Parathyroid adenoma (tissue), 2 donors: ENCODE measurements at regions not wholly inside any gene's neighbourhood (a gene's known extent, or its start where the extent isn't known, plus 50 kb on each side); places are given as distances from the start of the nearest gene placed in this dataset.

Source experiments
- H2AFZ ChIP-seq: fragments of 300-600 bp; sonication (generic); one replicate; pipeline ENCODE4 v1.7.0; 2017; ENCODE audit warnings: antibody characterized with exemption, mild to moderate bottlenecking
- H3K27ac ChIP-seq: fragments of 300-600 bp; sonication (generic); one replicate; pipeline ENCODE4 v1.7.0; 2017
- H3K27me3 ChIP-seq: fragments of 300-600 bp; sonication (generic); one replicate; pipeline ENCODE4 v1.7.0; 2017; ENCODE audit warnings: low read length; ENCODE audit not compliant: control insufficient read depth, insufficient read depth
- H3K36me3 ChIP-seq: fragments of 300-600 bp; sonication (generic); one replicate; pipeline ENCODE4 v1.7.0; 2017; ENCODE audit warnings: low read length; ENCODE audit not compliant: control insufficient read depth, insufficient read depth
- H3K4me1 ChIP-seq: fragments of 300-600 bp; sonication (generic); one replicate; pipeline ENCODE4 v1.7.0; 2017; ENCODE audit warnings: control low read depth
- H3K4me2 ChIP-seq: fragments of 300-600 bp; sonication (generic); one replicate; pipeline ENCODE4 v1.7.0; 2017; ENCODE audit warnings: low read length
- H3K4me3 ChIP-seq: fragments of 300-600 bp; sonication (generic); one replicate; pipeline ENCODE4 v1.7.0; 2017; ENCODE audit warnings: low read depth, low read length
- H3K79me2 ChIP-seq: fragments of 300-600 bp; sonication (generic); one replicate; pipeline ENCODE4 v1.7.0; 2017; ENCODE audit warnings: control low read depth
- H3K9ac ChIP-seq: fragments of 300-600 bp; sonication (generic); one replicate; pipeline ENCODE4 v1.7.0; 2017; ENCODE audit warnings: mild to moderate bottlenecking
- H3K9me3 ChIP-seq: fragments of 300-600 bp; sonication (generic); one replicate; pipeline ENCODE4 v1.7.0; 2017; ENCODE audit warnings: low read length; ENCODE audit not compliant: control insufficient read depth
- TF ChIP-seq, protein P1 (sequence below): fragments of 300-600 bp; sonication (generic); IDR thresholded peaks from one replicate; pipeline ENCODE4 v1.7.0; 2017; ENCODE audit warnings: antibody characterized with exemption, mild to moderate bottlenecking
- donor health status: primary hyperparathyroidism.

DNA sequence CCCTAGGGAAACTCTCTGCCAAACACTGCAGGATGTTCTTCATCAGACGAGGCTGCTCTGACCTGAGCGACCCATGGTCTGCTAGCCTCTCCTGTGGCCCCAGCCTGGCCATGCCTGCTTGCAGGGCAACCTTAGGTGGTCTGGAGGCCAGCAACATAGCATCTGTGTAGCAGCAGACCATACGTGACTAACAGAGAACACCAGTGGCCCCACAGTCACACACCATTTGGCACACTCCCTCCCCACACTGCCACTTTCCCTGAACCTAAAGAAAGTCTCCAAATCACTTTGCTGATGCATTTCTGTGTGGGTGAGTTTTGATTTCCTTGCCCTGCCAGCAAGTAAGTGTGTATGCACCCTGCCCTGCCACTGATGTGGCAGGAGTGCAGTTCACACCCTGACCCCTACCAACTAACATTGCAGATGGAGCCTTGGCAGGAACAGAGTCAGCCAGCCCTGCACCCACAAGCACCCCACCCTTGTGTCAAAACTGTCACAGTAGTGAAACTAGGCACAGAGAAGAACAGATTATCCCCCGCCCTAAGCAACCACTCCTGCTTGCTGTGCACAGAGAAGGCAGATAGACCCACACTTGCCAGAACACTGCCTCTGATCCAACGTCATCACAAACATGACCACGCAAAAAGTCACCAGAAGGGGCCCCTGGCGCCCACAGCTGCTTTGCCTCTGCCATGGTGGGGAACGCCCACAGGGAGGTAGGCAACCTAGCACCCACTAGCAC, 249.1 kb downstream of the SPIN4 start:
- Histone ChIP-seq H3K4me3 (no peak overlapping the region), H2AFZ (no peak overlapping the region), H3K4me2 (no peak overlapping the region)

GRCh38 chrX:63058204-63058603, 292.9 kb downstream of the SPIN4 start:
- H3K9me3 ChIP-seq: no peaks in the 10 kb centered on the region
- TF ChIP-seq, protein P1, sequence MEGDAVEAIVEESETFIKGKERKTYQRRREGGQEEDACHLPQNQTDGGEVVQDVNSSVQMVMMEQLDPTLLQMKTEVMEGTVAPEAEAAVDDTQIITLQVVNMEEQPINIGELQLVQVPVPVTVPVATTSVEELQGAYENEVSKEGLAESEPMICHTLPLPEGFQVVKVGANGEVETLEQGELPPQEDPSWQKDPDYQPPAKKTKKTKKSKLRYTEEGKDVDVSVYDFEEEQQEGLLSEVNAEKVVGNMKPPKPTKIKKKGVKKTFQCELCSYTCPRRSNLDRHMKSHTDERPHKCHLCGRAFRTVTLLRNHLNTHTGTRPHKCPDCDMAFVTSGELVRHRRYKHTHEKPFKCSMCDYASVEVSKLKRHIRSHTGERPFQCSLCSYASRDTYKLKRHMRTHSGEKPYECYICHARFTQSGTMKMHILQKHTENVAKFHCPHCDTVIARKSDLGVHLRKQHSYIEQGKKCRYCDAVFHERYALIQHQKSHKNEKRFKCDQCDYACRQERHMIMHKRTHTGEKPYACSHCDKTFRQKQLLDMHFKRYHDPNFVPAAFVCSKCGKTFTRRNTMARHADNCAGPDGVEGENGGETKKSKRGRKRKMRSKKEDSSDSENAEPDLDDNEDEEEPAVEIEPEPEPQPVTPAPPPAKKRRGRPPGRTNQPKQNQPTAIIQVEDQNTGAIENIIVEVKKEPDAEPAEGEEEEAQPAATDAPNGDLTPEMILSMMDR: no peak
- no peaks in the 10 kb centered on the region for H3K27me3 ChIP-seq
- H3K79me2 ChIP-seq: no peaks in the 10 kb centered on the region
- H2AFZ ChIP-seq: no peak overlapping the region
- no peaks in the 10 kb centered on the region for H3K36me3 ChIP-seq
- H3K4me1 ChIP-seq: no peaks in the 10 kb centered on the region
- H3K4me2 ChIP-seq: no peak overlapping the region
- no peak overlapping the region for H3K9ac ChIP-seq
- H3K27ac ChIP-seq: no peak overlapping the region
- H3K4me3 ChIP-seq: no peak overlapping the region

More for the DNA sequence above, 249.1 kb downstream of the SPIN4 start:
- no peaks in the 10 kb centered on the region for H3K9me3 ChIP-seq
- TF ChIP-seq, protein P1: no peak
- no peaks in the 10 kb centered on the region for H3K36me3 ChIP-seq
- H3K9ac ChIP-seq: no peak overlapping the region
- no peaks in the 10 kb centered on the region for H3K4me1 ChIP-seq
- H3K79me2 ChIP-seq: no peaks in the 10 kb centered on the region
- no peaks in the 10 kb centered on the region for H3K27me3 ChIP-seq
- no peak overlapping the region for H3K27ac ChIP-seq

- Histone ChIP-seq H3K9me3 (no peaks in the 10 kb centered on the region), H3K9ac (no peak overlapping the region), H3K27me3 (no peaks in the 10 kb centered on the region), H3K79me2 (no peaks in the 10 kb centered on the region), H3K4me3 (no peak overlapping the region), H2AFZ (no peak overlapping the region), H3K27ac (no peak overlapping the region), H3K36me3 (no peaks in the 10 kb centered on the region), H3K4me1 (no peaks in the 10 kb centered on the region), H3K4me2 (no peak overlapping the region)
- TF ChIP-seq, protein P1: no peak
Measured at GRCh38 chrX:63050225-63050624, 300.9 kb downstream of the SPIN4 start.

DNA sequence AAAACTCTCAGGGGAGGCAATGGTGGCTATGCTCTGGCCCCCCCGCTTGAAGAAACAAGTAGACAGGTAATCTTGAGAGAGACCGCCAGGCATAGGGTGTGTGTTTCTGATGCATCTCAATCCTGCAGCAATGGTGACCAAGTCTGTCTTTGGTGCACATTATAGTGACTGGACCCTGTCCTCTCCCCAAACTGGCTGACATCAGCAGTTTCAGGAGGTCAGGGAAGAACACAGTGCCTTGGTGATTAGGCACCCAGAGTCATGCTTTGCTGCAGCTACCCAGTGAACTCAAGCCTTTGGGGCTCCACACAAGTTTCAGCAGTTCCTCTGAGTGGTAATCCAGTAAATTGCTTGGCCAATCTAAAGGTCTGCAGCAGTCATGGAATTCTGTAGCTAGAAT, 318.3 kb downstream of the SPIN4 start:
- no peaks in the 10 kb centered on the region for H3K36me3 ChIP-seq
- H3K27ac ChIP-seq: no peak overlapping the region
- H3K4me2 ChIP-seq: no peak overlapping the region
- H3K4me3 ChIP-seq: no peak overlapping the region
- H3K4me1 ChIP-seq: no peaks in the 10 kb centered on the region
- H3K79me2 ChIP-seq: no peaks in the 10 kb centered on the region
- TF ChIP-seq, protein P1: no peak
- no peak overlapping the region for H2AFZ ChIP-seq
- H3K27me3 ChIP-seq: no peaks in the 10 kb centered on the region
- no peak overlapping the region for H3K9ac ChIP-seq
- no peaks in the 10 kb centered on the region for H3K9me3 ChIP-seq

GRCh38 chrX:63013549-63013948, 337.6 kb downstream of the SPIN4 start:
- Histone ChIP-seq H3K9ac (no peak overlapping the region), H3K9me3 (no peaks in the 10 kb centered on the region), H3K4me2 (no peak overlapping the region), H2AFZ (no peak overlapping the region), H3K4me1 (no peaks in the 10 kb centered on the region), H3K27me3 (no peaks in the 10 kb centered on the region), H3K27ac (no peak overlapping the region), H3K36me3 (no peaks in the 10 kb centered on the region), H3K4me3 (no peak overlapping the region), H3K79me2 (no peaks in the 10 kb centered on the region)
- TF ChIP-seq, protein P1: no peak
